Activated CD8-positive, alpha-beta memory T cell treated with anti-CD3 and anti-CD28 coated beads, Interleukin-2, amount 50 U/mL, for 48 hours (primary cell): ENCODE measurements at regions not wholly inside any gene's neighbourhood (a gene's known extent, or its start where the extent isn't known, plus 50 kb on each side); places are given as distances from the start of the nearest gene placed in this dataset.
"Not testable (repeated sequence)": the region's sequence is repeated elsewhere in the genome, so short reads cannot be mapped to it uniquely, and the experiment has no call there.

Experiments
- DNase-seq: peaks from one replicate; pipeline ENCODE4 v3.0.0-alpha.2; 2020

DNA sequence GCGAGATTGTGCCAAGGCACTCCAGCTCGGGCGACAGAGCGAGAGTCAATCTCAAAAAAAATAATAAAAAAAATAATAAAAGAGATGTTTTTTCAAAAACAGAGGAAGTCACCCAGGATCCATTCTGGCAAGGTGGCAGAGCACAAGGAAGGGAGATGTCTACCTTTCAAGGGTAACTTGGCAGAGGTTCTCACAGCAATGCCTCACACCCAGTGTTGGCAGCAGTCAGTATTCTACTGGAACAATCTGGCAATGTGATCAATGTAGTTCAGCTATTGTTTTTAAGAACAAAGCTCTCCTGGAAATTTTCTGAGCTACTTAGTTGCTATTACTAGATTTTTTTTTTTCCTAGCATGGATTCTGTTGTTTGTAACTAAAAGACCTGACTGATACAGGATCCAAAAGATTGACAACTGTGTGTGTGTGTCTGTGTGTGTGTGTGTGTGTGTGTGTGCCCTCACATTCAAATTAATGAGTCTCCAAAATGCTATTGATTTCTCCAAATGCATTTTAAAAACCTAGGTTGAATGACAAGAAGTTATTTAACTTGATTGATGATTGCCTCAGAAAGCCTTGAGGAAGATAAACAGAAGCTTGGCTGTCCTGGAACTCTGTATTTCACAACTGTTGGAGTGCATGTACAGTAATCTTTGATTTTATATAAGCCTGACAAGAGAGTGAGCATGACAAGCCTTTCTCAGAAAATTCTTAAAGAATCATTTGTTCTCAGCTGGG is 114.1 kb upstream of the RREB1 start:
- DNase-seq = no peak

DNA sequence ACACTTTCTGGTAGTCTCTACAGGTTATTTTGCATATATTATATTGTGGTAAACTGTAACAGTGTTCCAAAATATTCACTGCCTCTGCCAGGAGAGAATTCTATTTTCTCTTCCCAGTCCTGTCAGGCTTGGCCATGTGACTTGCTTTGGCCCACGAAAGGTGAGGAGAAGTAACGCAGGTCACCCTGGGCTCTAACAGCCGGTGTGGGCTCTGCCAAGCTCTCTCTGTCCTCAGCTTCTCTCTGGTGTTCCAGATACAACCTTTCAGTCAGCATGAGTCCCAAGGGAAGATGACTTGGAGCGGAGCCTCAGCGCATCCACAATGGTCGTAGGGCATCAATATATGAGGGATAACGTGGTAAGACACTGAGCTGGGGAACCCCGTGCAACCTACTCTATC is 113.0 kb upstream of the RREB1 start:
- DNase-seq = no peak

DNA sequence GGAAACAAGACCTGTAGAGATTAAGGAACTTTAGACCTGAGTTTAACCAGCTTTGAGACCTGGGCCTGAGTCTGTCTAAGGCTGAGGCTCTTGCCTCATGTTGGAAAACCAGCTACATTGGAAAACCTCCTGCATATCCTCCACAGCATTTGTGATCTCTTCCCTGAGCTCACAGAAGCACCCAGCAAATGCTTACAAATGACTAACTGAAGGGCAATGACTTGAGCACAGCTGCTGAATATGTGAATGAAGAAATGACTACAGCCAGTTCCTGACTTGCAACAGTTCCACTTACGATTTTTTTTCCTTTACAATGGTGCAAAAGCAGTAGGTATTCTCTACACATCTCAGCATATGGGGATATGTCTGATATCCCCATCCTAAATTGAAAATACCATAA is 112.4 kb upstream of the RREB1 start:
- DNase-seq = no peak

DNA sequence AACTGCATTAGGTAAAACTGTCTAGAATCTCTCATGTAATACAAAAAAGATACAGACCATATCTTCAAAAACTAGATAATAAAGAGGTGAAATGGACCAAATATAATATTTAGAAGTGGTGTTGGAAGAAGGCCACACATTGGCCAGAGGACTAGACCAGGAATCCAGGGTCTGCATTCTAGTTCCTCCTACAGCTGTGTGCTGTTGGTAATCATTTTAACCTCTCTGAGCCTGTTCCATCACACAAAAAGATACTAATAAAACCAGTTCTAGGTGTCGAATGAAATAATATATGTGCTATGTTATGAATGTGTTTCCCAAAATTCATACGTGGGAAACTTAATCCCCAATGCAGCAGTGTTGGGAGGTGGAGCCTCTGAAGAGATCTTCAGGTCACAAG is 111.6 kb upstream of the RREB1 start:
- no peak for DNase-seq

DNA sequence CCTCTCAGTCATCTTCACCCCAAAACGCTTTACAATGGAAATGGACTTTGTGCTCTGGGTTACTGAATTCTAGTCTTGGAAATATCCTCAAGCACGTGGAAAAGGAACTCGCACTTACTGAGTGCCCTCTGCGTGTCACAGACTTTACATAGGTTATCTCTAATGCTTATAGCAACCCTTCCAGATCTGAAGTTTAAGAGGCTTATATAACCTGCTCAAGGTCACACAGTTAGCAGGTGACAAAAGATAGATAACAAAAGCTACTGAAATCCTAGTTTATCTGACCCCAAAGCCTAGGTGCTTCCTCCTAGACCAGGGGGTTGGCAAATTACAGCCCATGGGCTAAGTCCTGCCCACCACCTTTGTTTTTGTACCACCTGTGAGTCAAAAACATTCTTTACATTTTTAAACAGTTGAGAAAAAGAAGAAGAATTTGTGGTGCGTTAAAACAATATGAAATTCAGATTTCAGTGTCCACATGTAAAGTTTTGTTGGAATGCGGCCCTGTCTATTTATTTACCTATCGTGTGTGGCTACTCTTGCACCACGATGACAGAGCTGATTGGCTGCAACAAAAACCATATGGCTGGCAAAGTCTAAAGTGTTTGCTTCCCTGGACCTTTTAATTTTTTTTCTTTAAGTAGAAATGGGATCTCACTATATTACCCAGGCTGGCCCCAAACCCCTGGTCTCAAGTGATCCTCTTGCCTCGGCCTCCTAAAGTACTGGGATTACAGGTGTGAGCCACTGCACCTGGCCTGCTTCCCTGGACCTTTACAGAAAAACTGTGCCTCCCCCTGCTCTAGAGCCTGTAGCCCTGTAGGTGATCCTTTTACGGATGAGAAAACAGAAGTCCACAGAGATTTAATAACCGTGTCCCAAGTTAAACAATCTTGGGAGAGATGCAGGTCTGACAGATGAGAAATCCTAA is 110.2 kb upstream of the RREB1 start:
- DNase-seq = no peak

DNA sequence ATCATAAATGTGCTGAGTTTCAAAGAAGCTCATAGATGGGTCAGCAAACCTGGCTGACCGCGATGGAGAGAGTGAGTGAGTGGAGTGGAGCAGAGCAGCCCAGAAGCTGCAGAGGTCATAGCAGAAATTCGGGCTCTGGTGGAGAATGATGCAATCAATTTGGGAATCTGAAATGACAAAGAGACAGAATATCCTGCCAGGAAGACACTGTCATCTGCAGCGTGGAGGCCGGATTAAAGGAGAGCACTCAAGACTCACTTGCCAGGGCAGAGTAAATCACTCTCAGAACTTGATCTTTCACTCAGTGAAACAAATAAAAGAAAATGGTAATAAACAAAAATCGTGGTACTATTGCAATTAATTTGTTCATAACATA is 109.6 kb upstream of the RREB1 start:
- DNase-seq = no peak

DNA sequence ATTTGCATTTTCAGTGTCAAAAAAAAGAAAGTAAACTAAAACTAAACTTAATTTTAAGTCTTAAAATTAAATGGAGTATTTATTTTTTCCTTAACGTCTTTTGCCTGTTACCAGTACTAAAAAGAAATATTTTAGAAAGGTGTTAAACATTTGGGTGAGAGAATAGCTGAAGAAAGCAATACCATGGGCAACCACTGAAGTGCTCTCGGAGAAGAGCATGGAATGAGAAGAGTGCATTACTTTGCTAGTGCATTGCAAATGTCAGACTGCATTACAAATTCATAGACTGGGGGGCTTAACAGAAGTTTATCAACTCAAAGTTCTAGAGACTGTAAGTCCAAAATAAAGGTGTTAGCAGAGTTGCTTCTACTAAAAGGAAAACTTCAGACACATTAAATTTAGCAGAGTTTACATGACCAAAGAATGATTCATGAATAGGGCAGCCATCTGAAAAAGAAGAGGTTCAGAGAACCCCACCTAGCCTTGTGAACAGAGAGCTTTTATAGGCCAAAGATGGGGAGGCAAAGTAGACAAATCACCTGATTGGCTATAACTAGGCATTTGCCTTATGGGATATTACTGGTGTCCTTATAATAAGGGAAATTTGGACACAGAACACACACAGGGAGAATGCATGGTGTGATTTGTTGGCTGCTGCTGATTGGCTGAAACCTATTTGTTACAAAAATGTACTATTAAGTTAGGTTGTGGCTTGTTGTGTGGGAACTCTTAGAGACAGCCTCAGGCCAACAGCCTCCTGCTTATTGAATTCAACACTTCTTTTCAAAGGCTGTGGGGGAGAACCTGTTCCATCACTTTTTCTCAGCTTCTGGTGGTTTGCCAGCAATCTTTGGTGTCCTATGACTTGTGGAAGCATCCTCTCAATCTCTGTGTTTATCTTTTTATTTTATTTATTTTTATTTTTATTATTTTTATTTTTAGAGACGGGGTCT is 106.7 kb upstream of the RREB1 start:
- DNase-seq = no peak

DNA sequence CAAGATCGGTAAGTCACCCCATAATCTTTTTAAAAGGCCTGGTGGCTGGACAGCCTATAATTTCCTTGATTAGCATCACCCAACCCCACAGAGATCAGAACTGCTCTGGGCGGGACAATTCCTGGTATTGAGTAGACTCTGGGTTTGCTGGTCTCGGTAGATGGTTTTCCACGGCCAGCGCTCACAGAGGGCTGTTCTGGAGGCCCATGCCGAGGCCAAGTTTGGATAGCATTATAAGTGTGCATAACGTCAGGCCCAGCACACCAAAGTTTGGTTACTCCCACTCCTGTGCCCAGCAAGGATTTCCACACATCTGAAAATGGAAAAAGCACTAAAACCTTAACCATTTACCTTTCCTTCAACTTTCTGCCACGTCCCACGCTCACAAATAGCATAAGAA is 104.7 kb upstream of the RREB1 start:
- DNase-seq = no peak

DNA sequence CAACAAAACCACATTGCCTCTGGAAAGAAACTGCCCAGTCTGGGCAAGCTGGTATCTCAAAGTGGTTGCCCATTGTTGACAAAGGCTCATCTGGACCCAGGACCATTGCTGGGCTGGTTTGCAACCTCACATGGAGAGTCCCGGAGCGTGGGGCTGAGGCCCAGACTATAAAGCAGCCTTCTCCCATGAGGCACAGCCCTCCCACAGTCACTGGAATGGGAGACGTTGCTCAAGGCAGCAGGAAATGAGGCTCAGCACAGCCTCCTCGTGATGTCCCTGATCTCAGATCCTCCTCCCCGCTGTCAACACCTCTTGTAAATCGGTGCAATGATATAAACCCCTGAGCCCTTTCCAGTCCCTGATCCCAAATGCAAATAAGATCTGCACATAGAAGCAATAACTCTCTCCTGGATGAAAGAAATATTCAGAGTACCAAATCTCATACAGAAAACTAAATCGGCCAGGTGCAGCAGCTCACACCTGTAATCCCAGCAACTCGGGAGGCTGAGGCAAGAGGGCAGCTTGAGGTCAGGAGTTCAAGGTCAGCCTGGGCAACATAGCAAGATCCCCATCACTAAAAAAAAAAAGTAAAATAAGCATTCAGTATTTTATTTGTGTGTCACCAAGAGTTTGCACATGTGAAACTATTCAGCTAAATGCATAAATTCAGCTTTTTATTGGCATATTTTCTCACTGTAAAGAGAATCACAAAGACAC is 103.0 kb upstream of the RREB1 start:
- no peak for DNase-seq

DNA sequence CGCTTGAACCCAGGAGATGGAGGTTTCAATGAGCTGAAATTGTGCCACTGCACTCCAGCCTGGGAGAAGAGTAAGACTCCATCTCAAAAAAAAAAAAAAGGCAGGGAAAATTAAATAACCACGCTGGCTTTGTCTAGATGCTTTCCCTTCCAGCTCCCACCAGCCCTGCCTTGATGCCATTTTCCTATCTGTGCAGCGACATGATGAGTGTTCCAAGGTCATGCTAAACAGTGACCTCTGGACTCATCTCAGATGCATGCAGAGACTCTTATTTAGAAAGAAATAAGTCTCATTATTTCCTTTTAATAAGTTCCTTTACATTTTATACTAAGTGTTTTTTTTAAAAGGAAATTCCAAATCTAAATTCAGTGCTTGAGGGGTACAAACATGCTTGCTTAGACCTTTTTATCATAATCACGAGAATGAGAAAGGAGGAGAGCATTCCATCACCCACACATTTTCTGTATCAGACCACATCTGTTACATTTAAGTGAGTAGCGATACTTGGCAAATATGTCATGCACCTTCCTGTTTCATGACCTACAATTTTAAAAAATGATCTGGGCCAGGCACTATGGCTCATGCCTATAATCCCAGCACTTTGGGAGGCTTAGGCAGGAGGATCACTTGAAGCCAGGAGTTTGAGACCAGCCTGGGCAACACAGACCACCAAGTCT is 101.1 kb upstream of the RREB1 start:
- no peak for DNase-seq

DNA sequence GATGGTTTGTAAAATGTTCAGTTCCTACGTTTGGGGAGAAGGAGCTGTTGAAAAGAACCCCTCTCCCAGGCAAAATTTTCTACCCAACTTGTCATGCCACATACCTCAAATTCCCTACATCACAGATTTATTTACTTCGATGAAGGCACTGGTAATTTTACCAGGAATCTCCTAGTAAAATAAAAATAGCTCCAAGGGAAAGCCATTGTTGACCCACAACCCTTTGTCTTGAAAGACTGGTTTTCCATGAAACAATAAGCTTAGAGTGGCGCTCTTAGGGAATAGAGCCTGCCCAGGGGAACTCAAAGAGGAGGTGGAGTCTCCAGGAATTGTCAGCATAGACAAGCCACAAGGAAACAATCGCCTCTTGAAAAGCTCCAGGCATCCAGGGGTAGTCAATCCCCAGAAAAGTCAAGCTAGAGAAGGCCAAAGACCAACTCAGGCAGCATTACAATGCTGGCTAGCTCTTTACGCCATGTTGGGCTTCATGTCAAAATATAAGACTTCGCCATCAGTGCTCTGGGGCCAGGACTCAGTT is 99.2 kb upstream of the RREB1 start:
- DNase-seq = no peak

DNA sequence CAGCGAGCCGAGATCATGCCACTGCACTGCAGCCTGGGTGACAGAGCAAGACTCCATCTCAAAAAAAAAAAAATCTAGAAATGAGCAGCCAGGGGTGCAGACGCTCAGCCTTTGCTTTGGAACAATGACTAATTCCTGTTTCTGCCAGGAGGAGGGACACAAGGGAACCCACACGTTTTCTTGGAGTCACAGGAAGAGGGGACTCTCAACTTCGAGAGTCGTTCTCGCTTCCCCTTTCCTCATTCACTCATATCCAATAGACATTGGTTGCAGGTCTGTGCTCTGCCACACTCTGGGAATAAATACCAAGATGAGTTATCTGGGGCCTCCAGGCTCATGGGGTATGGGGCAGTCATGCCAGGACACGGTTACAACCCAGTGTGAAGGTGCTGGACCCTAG is 91.5 kb upstream of the RREB1 start:
- no peak for DNase-seq

DNA sequence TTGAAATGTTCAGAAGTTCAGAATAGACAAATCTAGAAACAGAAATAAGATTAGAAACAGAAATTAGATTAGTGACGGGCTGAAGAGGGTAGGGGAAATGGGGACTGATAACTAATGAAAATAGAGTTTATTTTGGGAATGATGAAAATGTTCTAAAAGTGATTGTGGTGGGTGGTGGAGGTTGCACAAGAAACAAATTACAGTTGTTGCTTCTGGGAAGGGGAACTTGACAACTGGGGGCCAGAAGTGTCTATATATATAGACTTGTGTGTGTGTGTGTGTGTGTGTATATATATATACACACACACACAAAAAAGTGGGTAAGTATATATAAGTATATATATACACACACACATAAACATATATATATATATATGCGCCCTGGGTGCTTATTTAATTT is 86.5 kb upstream of the RREB1 start:
- DNase-seq = no peak

DNA sequence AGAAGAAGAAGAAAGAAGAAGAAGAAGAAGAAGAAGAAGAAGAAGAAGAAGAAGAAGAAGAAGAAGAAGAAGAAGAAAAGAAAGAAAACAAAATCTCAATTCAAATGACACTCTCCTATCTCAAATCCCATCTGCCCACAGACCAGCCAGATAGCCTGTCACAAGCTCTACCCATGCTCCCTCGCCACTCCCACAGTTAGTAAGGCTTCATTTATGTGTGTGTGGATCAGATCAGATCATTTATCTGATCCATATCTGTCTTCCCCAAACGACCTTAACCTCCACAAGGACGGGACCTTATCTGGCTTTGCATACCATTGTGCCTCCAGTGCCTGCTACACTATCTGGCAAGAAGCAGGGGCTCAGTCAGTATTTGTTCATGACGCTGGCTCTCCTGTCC is 81.9 kb upstream of the RREB1 start:
- DNase-seq = no peak

DNA sequence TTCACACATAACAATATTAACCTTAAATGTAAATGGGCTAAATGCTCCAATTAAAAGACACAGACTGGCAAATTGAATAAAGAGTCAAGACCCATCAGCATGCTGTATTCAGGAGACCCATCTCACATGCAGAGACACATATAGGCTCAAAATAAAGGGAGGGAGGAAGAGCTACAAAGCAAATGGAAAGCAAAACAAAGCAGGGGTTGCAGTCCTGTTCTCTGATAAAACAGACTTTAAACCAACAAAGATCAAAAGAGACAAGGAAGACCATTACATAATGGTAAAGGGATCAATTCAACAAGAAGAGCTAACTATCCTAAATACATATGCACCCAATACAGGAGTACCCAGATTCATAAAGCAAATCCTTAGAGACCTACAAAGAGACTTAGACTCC is 78.8 kb upstream of the RREB1 start:
- DNase-seq = not testable (repeated sequence)

DNA sequence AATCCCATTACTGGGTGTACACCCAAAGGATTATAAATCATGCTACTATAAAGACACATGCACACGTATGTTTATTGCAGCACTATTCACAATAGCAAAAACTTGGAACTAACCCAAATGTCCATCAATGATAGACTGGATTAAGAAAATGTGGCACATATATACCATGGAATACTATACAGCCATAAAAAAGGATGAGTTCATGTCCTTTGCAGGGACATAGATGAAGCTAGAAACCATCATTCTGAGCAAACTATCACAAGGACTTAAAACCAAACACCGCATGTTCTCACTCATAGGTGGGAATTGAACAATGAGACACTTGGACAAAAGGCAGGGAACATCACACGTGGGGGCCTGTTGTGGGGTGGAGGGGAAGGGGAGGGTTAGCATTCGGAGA is 76.8 kb upstream of the RREB1 start:
- not testable (repeated sequence) for DNase-seq

DNA sequence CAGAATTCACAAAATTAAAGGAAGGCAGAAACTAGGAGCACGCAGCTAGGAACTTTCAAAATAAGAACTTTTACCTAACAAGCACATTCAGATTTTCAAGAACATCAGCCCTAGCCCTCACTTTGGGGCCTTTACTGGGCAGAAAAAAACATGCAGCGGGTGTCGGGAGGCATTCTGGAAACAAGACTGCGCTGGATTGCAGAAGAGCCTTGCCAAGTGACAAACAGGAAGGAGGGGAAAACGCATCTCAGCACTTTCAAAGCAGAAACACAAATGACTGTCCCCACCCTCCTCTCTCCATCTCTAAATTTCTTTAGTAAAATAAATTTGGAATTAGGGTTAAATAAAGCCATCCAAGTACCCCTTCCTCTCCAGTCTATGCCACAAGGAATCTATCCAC is 74.6 kb upstream of the RREB1 start:
- no peak for DNase-seq

DNA sequence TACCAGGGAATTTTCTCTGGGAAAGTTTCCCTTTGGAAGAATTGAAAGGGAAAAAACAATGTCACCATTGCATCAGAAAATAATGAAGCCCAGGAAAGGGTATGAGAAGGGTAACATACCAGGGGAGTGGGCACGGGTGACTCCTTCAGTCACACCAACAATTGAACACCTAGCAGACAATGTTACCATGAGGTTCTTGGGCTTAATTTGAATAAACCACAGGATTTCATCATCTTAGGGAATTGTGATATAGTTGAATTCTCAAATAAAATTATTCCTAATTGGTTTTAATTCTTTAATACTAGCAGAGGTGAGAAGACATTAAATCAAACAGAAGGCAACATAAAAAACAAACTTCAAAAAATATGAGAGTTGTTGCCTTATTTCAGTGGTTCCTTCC is 73.7 kb upstream of the RREB1 start:
- no peak for DNase-seq

DNA sequence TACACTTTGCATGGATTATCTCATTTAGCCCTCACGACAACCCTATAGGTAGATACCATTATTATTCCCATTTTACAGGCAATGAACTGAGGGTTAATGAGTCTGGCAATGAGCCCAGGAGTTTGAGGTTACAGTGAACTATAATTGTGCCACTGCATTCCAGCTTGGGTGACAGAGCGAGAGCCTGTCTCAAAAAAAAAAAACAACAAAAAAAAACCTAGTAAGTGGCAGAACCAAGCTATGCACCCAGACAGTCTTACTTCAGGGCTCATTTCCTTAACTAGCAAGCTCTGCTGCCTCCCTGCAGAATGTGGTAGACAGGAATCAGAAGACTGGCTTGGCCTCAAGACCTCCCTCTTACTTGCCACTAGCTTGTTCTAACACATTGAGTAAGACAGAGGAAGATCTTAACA is 71.9 kb upstream of the RREB1 start:
- DNase-seq = no peak

DNA sequence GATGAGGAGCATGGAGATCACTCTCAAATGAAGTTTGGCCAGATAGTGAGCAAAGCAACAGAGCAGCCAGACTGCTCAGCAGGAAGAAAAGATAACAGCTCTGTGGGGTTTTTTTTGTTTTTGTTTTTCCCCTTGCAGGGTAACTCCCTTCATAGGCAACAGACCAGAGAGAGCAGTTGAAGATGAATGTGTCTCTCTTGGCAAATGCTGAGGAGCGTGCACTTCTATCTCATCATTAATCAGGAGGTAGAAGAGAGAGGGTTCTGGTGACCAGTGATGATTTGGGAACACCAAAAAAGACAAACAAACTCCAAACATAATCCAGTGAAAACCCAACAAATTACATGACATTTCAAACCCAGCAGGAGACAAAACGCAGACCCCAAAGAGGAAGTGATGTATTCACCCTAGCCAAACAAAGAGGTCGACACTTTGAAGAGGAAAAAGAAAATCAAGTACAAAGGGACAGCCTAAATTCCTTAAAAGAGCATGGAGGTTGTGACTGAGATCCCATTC is 66.2 kb upstream of the RREB1 start:
- DNase-seq = no peak

DNA sequence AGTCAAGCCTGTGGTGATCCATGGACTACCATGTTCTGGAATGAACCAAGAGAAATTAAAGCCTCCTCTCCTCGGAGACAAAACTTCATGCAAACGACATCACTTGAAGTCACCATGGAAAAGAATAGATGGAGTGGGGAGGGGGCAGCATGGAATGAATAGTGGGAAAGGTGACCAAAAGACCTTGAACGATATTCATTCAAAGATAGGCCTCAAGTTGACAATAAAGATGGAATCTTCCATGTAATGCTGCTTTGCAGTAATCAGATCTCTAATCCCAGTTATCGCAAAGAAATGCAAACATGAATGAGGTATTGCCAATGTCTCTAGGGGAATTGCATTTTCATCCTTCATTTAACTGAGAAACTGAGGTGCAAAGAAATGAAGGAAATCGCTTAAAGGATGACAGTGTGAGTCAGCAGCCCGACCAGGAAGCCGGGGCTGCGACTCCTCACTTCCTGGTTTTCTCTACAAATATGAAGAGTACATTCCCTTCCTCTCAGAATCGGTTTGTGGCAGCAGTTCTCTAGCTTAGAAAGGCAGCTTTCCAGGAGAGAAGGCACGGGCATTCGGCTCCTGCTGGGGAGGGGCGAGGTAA is 65.6 kb upstream of the RREB1 start:
- no peak for DNase-seq
